ENCODE measurements at regions not wholly inside any gene's neighbourhood (a gene's known extent, or its start where the extent isn't known, plus 50 kb on each side); places are given as distances from the start of the nearest gene placed in this dataset.

DNA sequence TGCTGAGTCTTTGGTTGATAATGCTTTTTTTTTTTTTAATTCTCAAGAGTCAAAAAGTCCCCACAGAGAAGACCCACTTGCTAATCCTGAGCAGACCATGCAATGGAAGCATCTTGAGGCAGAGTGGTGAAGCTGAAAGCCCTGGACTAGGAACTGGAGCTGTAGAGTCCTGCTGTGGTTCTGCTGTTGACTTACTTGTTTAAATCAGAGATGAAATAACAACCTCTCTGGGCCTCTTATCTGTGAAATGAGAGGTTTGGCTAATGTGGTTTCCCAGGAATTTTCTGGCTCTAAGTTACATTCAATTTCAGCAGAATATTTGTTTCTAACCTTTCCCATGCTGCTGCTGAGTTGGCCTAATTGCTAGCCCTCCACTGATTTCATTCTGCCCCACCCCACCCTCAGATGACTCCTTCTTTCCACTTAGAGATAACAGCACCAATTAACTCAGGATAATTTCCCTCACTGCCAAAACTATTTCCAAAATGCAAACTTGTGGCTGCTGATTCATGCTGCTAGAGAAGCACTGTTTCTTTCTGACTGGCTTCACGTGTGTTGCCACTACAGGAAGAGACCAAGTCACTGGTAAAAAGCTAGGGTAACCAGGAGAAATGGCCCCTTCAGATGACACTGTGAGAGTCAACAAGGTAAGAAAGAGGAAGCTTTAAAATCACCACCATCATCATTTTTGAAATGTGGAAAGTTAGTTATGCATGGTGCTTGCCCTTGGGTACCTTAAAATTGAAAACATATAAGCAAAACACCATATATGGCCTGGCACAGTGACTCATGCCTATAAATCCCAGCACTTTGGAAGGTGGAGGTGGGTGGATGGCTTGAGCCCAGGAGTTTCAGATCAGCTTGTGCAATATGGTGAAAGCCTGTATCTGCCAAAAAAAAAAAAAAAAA, 326.4 kb downstream of the DCHS2 start (continued):
- TF ChIP-seq CBX8 (IDR thresholded peaks at IDR 0.05; ENCODE audit: borderline replicate concordance, low read depth, low read length), result no peak
- TF ChIP-seq POLR2A (IDR thresholded peaks at IDR 0.05; ENCODE audit: control extremely low read depth in 1 of 2, low read depth in 2 of 2, low read length in 2 of 2), result no peak
- no peak for TF ChIP-seq SP2 (IDR thresholded peaks at IDR 0.05; ENCODE audit: low read length)
- TF ChIP-seq GABPA (IDR thresholded peaks at IDR 0.05; ENCODE audit: borderline replicate concordance, insufficient read depth, low read length), result no peak
- TF ChIP-seq CTBP2 (IDR thresholded peaks at IDR 0.05; ENCODE audit: borderline replicate concordance, insufficient read depth, insufficient read length, low read length), result no peak
- no peak for TF ChIP-seq NRF1 (IDR thresholded peaks at IDR 0.05; ENCODE audit: low read depth, low read length)
- TF ChIP-seq CEBPB (IDR thresholded peaks at IDR 0.05; ENCODE audit: low read depth, low read length), result no peak

Measured in H1 (cell line).